ENCODE measurements at regions not wholly inside any gene's neighbourhood (a gene's known extent, or its start where the extent isn't known, plus 50 kb on each side); places are given as distances from the start of the nearest gene placed in this dataset.

GRCh38 chr13:87986639-87987250 is 315.6 kb downstream of the SLITRK5 start:
- Mint-ChIP-seq H3K9me3 (ENCODE audit: unreplicated experiment) (no peaks in the 10 kb centered on the region), H3K4me1 (ENCODE audit: unreplicated experiment) (no peaks in the 10 kb centered on the region), H3K4me3 (ENCODE audit: unreplicated experiment) (no peak overlapping the region), H3K27me3 (ENCODE audit: unreplicated experiment) (no peaks in the 10 kb centered on the region), H3K36me3 (ENCODE audit: low read depth, unreplicated experiment) (no peaks in the 10 kb centered on the region), H3K27ac (ENCODE audit: unreplicated experiment) (no peak overlapping the region)
- no peak for DNase-seq (ENCODE audit: low spot score)
- TF ChIP-seq CTCF (IDR thresholded peaks at IDR 0.05; ENCODE audit: unreplicated experiment), result no peak

GRCh38 chr13:87998081-87998480 is 326.9 kb downstream of the SLITRK5 start:
- Mint-ChIP-seq H3K36me3 (ENCODE audit: low read depth, unreplicated experiment) (peaks cover 4% of the 10 kb centered on the region), H3K27ac (ENCODE audit: unreplicated experiment) (no peak overlapping the region), H3K9me3 (ENCODE audit: unreplicated experiment) (no peaks in the 10 kb centered on the region), H3K4me1 (ENCODE audit: unreplicated experiment) (no peaks in the 10 kb centered on the region), H3K27me3 (ENCODE audit: unreplicated experiment) (no peaks in the 10 kb centered on the region), H3K4me3 (ENCODE audit: unreplicated experiment) (no peak overlapping the region)
- no peak for TF ChIP-seq CTCF (IDR thresholded peaks at IDR 0.05; ENCODE audit: unreplicated experiment)
- DNase-seq (ENCODE audit: low spot score), result no peak

- Mint-ChIP-seq H3K4me1 (ENCODE audit: unreplicated experiment) (no peaks in the 10 kb centered on the region), H3K4me3 (ENCODE audit: unreplicated experiment) (no peak overlapping the region), H3K27me3 (ENCODE audit: unreplicated experiment) (no peaks in the 10 kb centered on the region), H3K27ac (ENCODE audit: unreplicated experiment) (no peak overlapping the region), H3K36me3 (ENCODE audit: low read depth, unreplicated experiment) (peaks cover 4% of the 10 kb centered on the region), H3K9me3 (ENCODE audit: unreplicated experiment) (no peaks in the 10 kb centered on the region)
- no peak for TF ChIP-seq CTCF (IDR thresholded peaks at IDR 0.05; ENCODE audit: unreplicated experiment)
- no peak for DNase-seq (ENCODE audit: low spot score)
Measured at GRCh38 chr13:87999240-87999700, 328.1 kb downstream of the SLITRK5 start.

GRCh38 chr13:87999788-88000187 is 328.6 kb downstream of the SLITRK5 start:
- TF ChIP-seq CTCF (IDR thresholded peaks at IDR 0.05; ENCODE audit: unreplicated experiment), result no peak
- DNase-seq (ENCODE audit: low spot score), result no peak
- Mint-ChIP-seq H3K4me1 (ENCODE audit: unreplicated experiment) (no peaks in the 10 kb centered on the region), H3K27me3 (ENCODE audit: unreplicated experiment) (peaks cover under 1% of the 10 kb centered on the region), H3K4me3 (ENCODE audit: unreplicated experiment) (no peak overlapping the region), H3K9me3 (ENCODE audit: unreplicated experiment) (no peaks in the 10 kb centered on the region), H3K27ac (ENCODE audit: unreplicated experiment) (no peak overlapping the region), H3K36me3 (ENCODE audit: low read depth, unreplicated experiment) (peaks cover 4% of the 10 kb centered on the region)

- Mint-ChIP-seq H3K27ac (ENCODE audit: unreplicated experiment) (no peak overlapping the region), H3K36me3 (ENCODE audit: low read depth, unreplicated experiment) (peaks cover 4% of the 10 kb centered on the region), H3K27me3 (ENCODE audit: unreplicated experiment) (peaks cover 1% of the 10 kb centered on the region), H3K9me3 (ENCODE audit: unreplicated experiment) (no peaks in the 10 kb centered on the region), H3K4me1 (ENCODE audit: unreplicated experiment) (no peaks in the 10 kb centered on the region), H3K4me3 (ENCODE audit: unreplicated experiment) (no peak overlapping the region)
- DNase-seq (ENCODE audit: low spot score), result no peak
- TF ChIP-seq CTCF (IDR thresholded peaks at IDR 0.05; ENCODE audit: unreplicated experiment), result no peak
Measured at GRCh38 chr13:88000239-88000638, 329.1 kb downstream of the SLITRK5 start.
